Activated CD4-positive, alpha-beta T cell treated with anti-CD3 and anti-CD28 coated beads for 36 hours (primary cell): ENCODE measurements at regions not wholly inside any gene's neighbourhood (a gene's known extent, or its start where the extent isn't known, plus 50 kb on each side); places are given as distances from the start of the nearest gene placed in this dataset.
"Not testable (repeated sequence)": the region's sequence is repeated elsewhere in the genome, so short reads cannot be mapped to it uniquely, and the experiment has no call there.

Experiments
- ATAC-seq: fragments of 200-7000 bp; cut with Tn5 transposase; one replicate; pipeline ENCODE4 v1.10.0; 2021; ENCODE audit warnings: mild to moderate bottlenecking, moderate library complexity
- CTCF ChIA-PET: fragments of 350-600 bp; sonication (Branson Sonifier 250); formaldehyde crosslinking; loops from one replicate; lab custom pipeline; 2021; ENCODE audit warnings: antibody characterized with exemption; lab: Charles Lee
- POLR2A ChIA-PET: fragments of 350-600 bp; sonication (Branson Sonifier 250); formaldehyde crosslinking; loops from one replicate; lab custom pipeline; 2021; ENCODE audit warnings: antibody characterized with exemption, inconsistent platforms; lab: Charles Lee
- DNase-seq: peaks from one replicate; pipeline ENCODE4 v3.0.0-alpha.2; 2020
- H3K27ac Mint-ChIP-seq: one replicate; pipeline ENCODE4 v1.8.0; 2021; ENCODE audit warnings: mixed read lengths
- H3K27me3 Mint-ChIP-seq: one replicate; pipeline ENCODE4 v1.8.0; 2021; ENCODE audit warnings: mixed read lengths
- H3K36me3 Mint-ChIP-seq: one replicate; pipeline ENCODE4 v1.8.0; 2021; ENCODE audit warnings: low read depth, mixed read lengths
- H3K4me1 Mint-ChIP-seq: one replicate; pipeline ENCODE4 v1.8.0; 2021; ENCODE audit warnings: mixed read lengths
- H3K4me3 Mint-ChIP-seq: one replicate; pipeline ENCODE4 v1.8.0; 2021; ENCODE audit warnings: mild to moderate bottlenecking, moderate library complexity, mixed read lengths
- H3K9me3 Mint-ChIP-seq: one replicate; pipeline ENCODE4 v1.8.0; 2021; ENCODE audit warnings: low read depth, mixed read lengths
- intact Hi-C, 2 experiments: fragments of 100-400 bp; cut with DNase I in 1 of 2; cut with micrococcal nuclease in 1 of 2; formaldehyde crosslinking; loops; one replicate each; pipeline versions ENCODE4 v1.14.2 to v1.15.1; 2022 to 2024; cut with DNase I, micrococcal nuclease

GRCh38 chr16:27627136-27627535 lies 77.2 kb downstream of the KATNIP start:
- H3K27me3 Mint-ChIP-seq, result no peaks in the 10 kb centered on the region
- POLR2A ChIA-PET, result no interaction called here
- intact Hi-C loops, result no loop called here
- no peak for DNase-seq
- H3K36me3 Mint-ChIP-seq, result peaks cover 16% of the 10 kb centered on the region
- H3K4me1 Mint-ChIP-seq, result no peaks in the 10 kb centered on the region
- no peaks in the 10 kb centered on the region for H3K9me3 Mint-ChIP-seq
- CTCF ChIA-PET, result no interaction called here
- ATAC-seq, result no peak
- no peak overlapping the region for H3K4me3 Mint-ChIP-seq
- H3K27ac Mint-ChIP-seq, result no peak overlapping the region

GRCh38 chr16:27628241-27628942 lies 78.4 kb downstream of the KATNIP start:
- CTCF ChIA-PET, result interaction anchor here (0.7 kb wide), 2 partner anchors 10 to 11 kb away, joined by 3 to 4 read pairs; no protein-coding TSS in a partner anchor
- no peaks in the 10 kb centered on the region for H3K27me3 Mint-ChIP-seq

DNA sequence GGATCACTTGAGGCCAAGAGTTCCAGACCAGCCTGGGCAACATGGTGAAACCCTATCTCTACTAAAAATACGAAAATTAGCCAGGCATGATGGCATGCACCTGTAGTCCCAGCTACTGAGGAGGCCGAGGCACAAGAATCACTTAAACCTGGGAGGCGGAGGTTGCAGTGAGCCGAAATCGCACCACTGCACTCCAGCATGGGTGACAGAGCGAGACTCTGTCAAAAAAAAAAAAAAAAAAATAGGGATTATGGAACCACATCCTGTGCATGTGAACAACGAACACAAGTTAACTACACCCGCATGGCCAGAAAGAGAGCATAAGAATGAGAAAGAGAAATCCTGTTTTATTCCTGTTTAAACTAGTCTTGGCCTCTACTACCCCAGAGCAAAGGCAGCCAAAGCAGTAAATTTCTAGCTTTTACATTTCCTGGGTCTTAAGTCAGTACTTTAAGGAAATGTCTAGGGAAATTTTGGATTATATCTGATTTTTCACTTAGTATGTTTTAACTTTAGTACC lies 79.1 kb downstream of the KATNIP start:
- POLR2A ChIA-PET, result not testable (repeated sequence)
- CTCF ChIA-PET, result interaction anchor here (0.7 kb wide), 2 partner anchors 10 to 11 kb away, joined by 3 to 4 read pairs; no protein-coding TSS in a partner anchor

More at GRCh38 chr16:27628241-27628942, 78.4 kb downstream of the KATNIP start:
- H3K4me1 Mint-ChIP-seq, result no peaks in the 10 kb centered on the region
- POLR2A ChIA-PET, result no interaction called here
- no peak for ATAC-seq
- intact Hi-C loops, result no loop called here
- H3K4me3 Mint-ChIP-seq, result no peak overlapping the region
- DNase-seq, result no peak
- H3K9me3 Mint-ChIP-seq, result no peaks in the 10 kb centered on the region
- H3K36me3 Mint-ChIP-seq, result peaks cover 16% of the 10 kb centered on the region
- no peak overlapping the region for H3K27ac Mint-ChIP-seq

DNA sequence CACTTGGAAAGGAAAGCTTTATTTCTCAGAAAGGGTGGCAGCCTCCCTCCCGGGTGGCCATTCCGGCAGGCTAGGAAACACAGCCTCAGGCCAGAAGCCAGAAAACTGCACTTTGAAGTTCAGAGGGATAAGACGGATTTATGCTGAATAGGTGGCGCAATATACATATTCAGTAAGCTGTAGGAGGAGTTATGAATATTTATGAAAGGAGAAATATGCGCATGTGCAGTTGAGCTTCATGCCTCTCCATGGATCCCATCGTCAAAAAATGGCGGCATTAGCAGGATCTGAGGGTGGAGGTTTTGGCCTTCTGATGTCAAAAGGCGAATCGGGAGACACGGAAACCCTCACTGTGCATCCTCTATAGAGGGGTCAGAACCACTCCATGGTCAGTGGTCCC lies 82.3 kb downstream of the KATNIP start:
- no peaks in the 10 kb centered on the region for H3K27me3 Mint-ChIP-seq
- ChIA-PET CTCF (interaction anchor here (1.6 kb wide), 1 partner anchor 10 kb away, joined by 7 read pairs; no protein-coding TSS in a partner anchor), POLR2A (no interaction called here)
- H3K4me1 Mint-ChIP-seq, result no peaks in the 10 kb centered on the region
- H3K36me3 Mint-ChIP-seq, result peaks cover 16% of the 10 kb centered on the region
- ATAC-seq, result no peak
- DNase-seq, result no peak
- intact Hi-C loops, result no loop called here
- no peak overlapping the region for H3K27ac Mint-ChIP-seq
- H3K9me3 Mint-ChIP-seq, result no peaks in the 10 kb centered on the region
- no peak overlapping the region for H3K4me3 Mint-ChIP-seq

More for the DNA sequence above, 79.1 kb downstream of the KATNIP start:
- H3K36me3 Mint-ChIP-seq, result peaks cover 16% of the 10 kb centered on the region
- H3K9me3 Mint-ChIP-seq, ATAC-seq, DNase-seq, intact Hi-C loops, H3K4me1 Mint-ChIP-seq, H3K27me3 Mint-ChIP-seq, H3K4me3 Mint-ChIP-seq, H3K27ac Mint-ChIP-seq: not testable (repeated sequence)

DNA sequence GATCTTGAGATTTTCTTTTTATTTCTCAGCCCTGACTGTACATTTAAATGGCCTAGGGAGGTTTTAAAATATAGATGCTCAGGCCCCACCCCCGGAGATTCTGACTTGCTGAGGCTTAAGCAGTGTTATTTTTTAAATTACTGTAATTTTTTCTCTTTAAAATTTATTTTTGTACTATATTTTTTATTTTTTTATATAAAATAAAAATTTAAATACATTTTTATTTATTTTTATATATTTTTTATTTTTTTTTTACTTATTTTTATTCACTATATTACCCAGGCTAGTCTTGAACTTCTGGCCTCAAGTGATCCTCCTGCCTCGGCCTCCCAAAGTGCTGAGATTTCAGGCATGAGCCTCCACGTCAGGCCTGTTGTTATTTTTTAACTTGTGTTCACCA lies 83.3 kb downstream of the KATNIP start:
- Mint-ChIP-seq H3K4me1 (no peaks in the 10 kb centered on the region), H3K36me3 (peaks cover 16% of the 10 kb centered on the region), H3K27ac (no peak overlapping the region), H3K27me3 (no peaks in the 10 kb centered on the region), H3K9me3 (no peaks in the 10 kb centered on the region), H3K4me3 (no peak overlapping the region)
- ChIA-PET CTCF (no interaction called here), POLR2A (no interaction called here)
- ATAC-seq, result no peak
- no peak for DNase-seq
- intact Hi-C loops, result no loop called here

DNA sequence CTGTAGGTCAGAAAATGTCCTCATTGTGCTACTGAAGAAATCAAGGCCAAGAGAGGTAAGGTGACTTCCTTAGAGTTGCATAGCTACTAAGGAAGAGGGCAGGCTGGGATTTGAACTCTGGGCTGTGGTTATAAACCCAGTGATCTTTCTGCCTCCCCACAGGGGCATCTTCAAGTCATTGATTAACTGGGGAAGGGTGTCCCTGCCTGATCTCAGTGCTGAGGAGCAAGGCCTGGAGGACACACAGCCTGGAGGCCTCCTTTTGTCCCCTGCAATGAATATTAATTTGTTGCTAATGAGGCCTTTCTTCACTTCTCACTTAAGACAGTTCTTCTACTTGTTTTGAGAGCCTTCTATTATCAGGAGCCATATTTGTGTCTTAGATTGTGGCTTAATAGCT lies 83.8 kb downstream of the KATNIP start:
- POLR2A ChIA-PET, result no interaction called here
- DNase-seq (no peak), ATAC-seq (no peak)
- no peak overlapping the region for H3K27ac Mint-ChIP-seq
- no peak overlapping the region for H3K4me3 Mint-ChIP-seq
- H3K9me3 Mint-ChIP-seq, result no peaks in the 10 kb centered on the region
- CTCF ChIA-PET, result no interaction called here
- H3K36me3 Mint-ChIP-seq, result peaks cover 13% of the 10 kb centered on the region
- intact Hi-C loops, result no loop called here
- no peaks in the 10 kb centered on the region for H3K27me3 Mint-ChIP-seq
- H3K4me1 Mint-ChIP-seq, result no peaks in the 10 kb centered on the region

DNA sequence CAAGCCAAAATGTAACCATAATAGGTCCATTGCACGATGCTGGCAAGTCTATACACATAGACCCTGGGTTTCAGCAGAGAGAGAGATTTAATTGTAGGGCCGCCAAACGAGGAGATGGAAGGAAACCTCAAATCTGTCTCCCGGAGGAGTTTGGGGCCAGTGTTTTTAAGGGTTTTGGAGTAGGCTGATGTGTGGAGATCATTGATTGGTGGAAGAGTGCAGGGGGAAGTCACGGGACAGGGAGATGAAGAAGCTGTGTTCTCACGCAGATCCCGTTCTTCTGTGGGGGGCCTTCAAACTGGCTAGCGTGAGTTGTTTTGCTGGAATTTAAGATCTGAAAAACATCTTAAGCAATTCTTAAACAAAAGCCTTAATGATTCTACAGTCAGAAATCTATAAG lies 84.8 kb downstream of the KATNIP start:
- no peak for DNase-seq
- no peak overlapping the region for H3K4me3 Mint-ChIP-seq
- CTCF ChIA-PET, result no interaction called here
- peaks cover 10% of the 10 kb centered on the region for H3K36me3 Mint-ChIP-seq
- intact Hi-C loops, result no loop called here
- ATAC-seq, result no peak
- no peaks in the 10 kb centered on the region for H3K4me1 Mint-ChIP-seq
- H3K27ac Mint-ChIP-seq, result no peak overlapping the region
- POLR2A ChIA-PET, result no interaction called here
- no peaks in the 10 kb centered on the region for H3K9me3 Mint-ChIP-seq
- H3K27me3 Mint-ChIP-seq, result no peaks in the 10 kb centered on the region

- Mint-ChIP-seq H3K4me3 (no peak overlapping the region), H3K27me3 (no peaks in the 10 kb centered on the region), H3K36me3 (peaks cover 4% of the 10 kb centered on the region), H3K9me3 (no peaks in the 10 kb centered on the region), H3K27ac (no peak overlapping the region), H3K4me1 (no peaks in the 10 kb centered on the region)
- ChIA-PET POLR2A (no interaction called here), CTCF (no interaction called here)
- ATAC-seq (no peak), DNase-seq (no peak)
- intact Hi-C loops, result no loop called here
These were observed 86.7 kb downstream of the KATNIP start for GRCh38 chr16:27636453-27637240.

- CTCF ChIA-PET, result interaction anchor here (1.2 to 1.7 kb wide), 3 partner anchors 11 to 432 kb away, joined by 4 to 6 read pairs (median 4); no protein-coding TSS in a partner anchor
- no peak overlapping the region for H3K27ac Mint-ChIP-seq
These were observed 89.1 kb downstream of the KATNIP start for GRCh38 chr16:27638833-27639560.

GRCh38 chr16:27639561-27640276 lies 89.8 kb downstream of the KATNIP start:
- no peaks in the 10 kb centered on the region for H3K4me1 Mint-ChIP-seq
- ATAC-seq, result peak; percentile 83
- ChIA-PET CTCF (interaction anchor here (1.2 to 1.7 kb wide), 3 partner anchors 11 to 431 kb away, joined by 4 to 6 read pairs (median 4); no protein-coding TSS in a partner anchor), POLR2A (no interaction called here)
- H3K27ac Mint-ChIP-seq, result no peak overlapping the region
- peaks cover 4% of the 10 kb centered on the region for H3K36me3 Mint-ChIP-seq
- DNase-seq, result peak; percentile 57
- no peaks in the 10 kb centered on the region for H3K9me3 Mint-ChIP-seq
- H3K27me3 Mint-ChIP-seq, result no peaks in the 10 kb centered on the region
- intact Hi-C loops, result loop anchor here (2.0 to 10.0 kb wide), 3 partner anchors 225 to 431 kb away; no protein-coding TSS in a partner anchor
- H3K4me3 Mint-ChIP-seq, result no peak overlapping the region

More at GRCh38 chr16:27638833-27639560, 89.1 kb downstream of the KATNIP start:
- no peaks in the 10 kb centered on the region for H3K27me3 Mint-ChIP-seq
- POLR2A ChIA-PET, result no interaction called here
- DNase-seq, result no peak
- H3K36me3 Mint-ChIP-seq, result peaks cover 4% of the 10 kb centered on the region
- no peaks in the 10 kb centered on the region for H3K9me3 Mint-ChIP-seq
- H3K4me3 Mint-ChIP-seq, result no peak overlapping the region
- ATAC-seq, result no peak
- intact Hi-C loops, result loop anchor here in 1 of 2 experiments (2.0 kb wide), 1 partner anchor 432 kb away; no protein-coding TSS in a partner anchor
- H3K4me1 Mint-ChIP-seq, result no peaks in the 10 kb centered on the region
